ENCODE measurements at regions not wholly inside any gene's neighbourhood (a gene's known extent, or its start where the extent isn't known, plus 50 kb on each side); places are given as distances from the start of the nearest gene placed in this dataset.

DNA sequence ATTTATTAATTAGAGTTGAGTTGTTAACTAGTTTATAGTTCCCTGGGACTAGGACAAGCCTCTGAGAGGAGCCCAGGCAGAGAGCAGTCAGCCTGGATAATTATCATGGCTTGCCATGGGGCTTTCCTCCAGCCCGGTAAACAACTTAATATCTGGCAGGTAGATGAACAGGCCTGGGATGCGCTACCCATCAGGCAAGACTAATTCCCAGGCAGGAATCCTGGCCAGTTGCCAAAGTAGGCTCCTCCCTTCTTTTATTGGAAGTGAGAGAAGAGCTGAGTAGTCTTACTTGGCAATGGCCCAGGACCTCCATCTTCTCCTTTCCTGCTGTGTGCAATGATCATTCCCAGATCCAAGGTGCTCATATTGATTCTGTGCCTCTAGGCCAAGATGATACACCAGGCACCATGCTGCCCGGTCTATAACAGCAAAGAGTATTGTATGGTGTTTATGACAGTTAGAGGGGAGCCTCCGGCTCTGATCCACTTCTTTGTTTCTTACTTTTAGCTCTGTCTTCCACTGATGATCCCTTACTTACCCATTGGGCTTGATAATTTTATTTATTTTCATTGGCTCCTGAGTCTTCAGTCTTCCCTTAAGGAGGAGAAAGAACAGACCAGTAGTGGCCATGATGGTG, 408.7 kb downstream of the REEP3 start:
- TF ChIP-seq CTCF (IDR thresholded peaks at IDR 0.05; ENCODE audit: insufficient read depth, low read length, poor library complexity, severe bottlenecking) (no peak), EZH2phosphoT487 (conservative IDR thresholded peaks at IDR 0.05; ENCODE audit: low read length) (no peak)
